Activated T-helper 17 cell treated with anti-CD3 and anti-CD28 coated beads, Interleukin-2, amount 50 U/mL, for 72 hours (primary cell): ENCODE measurements at regions not wholly inside any gene's neighbourhood (a gene's known extent, or its start where the extent isn't known, plus 50 kb on each side); places are given as distances from the start of the nearest gene placed in this dataset.

Experiments used
- ATAC-seq: fragments of 150-1000 bp; cut with Tn5 transposase; replicated peaks from 2 replicates; pipeline ENCODE4 v1.10.0; 2021; ENCODE audit warnings: mild to moderate bottlenecking, moderate library complexity
- H3K27ac Mint-ChIP-seq: one replicate; pipeline ENCODE4 v1.8.0; 2022; ENCODE audit warnings: mixed read lengths
- H3K27me3 Mint-ChIP-seq: one replicate; pipeline ENCODE4 v1.8.0; 2022; ENCODE audit warnings: mixed read lengths
- H3K36me3 Mint-ChIP-seq: one replicate; pipeline ENCODE4 v1.8.0; 2022; ENCODE audit warnings: low read depth, mild to moderate bottlenecking, mixed read lengths
- H3K4me1 Mint-ChIP-seq: one replicate; pipeline ENCODE4 v1.8.0; 2022; ENCODE audit warnings: mixed read lengths
- H3K4me3 Mint-ChIP-seq: one replicate; pipeline ENCODE4 v1.8.0; 2022; ENCODE audit warnings: mild to moderate bottlenecking, mixed read lengths
- H3K9me3 Mint-ChIP-seq: one replicate; pipeline ENCODE4 v1.8.0; 2022; ENCODE audit warnings: mixed read lengths

GRCh38 chr6:105763866-105764265, 322.3 kb upstream of the PRDM1 start:
- peaks cover 5% of the 10 kb centered on the region for H3K4me1 Mint-ChIP-seq
- no peak overlapping the region for H3K27ac Mint-ChIP-seq
- no peaks in the 10 kb centered on the region for H3K36me3 Mint-ChIP-seq
- no peak overlapping the region for H3K4me3 Mint-ChIP-seq
- H3K27me3 Mint-ChIP-seq = peaks cover 3% of the 10 kb centered on the region
- ATAC-seq = no peak
- H3K9me3 Mint-ChIP-seq = peaks cover 3% of the 10 kb centered on the region

- no peak overlapping the region for H3K27ac Mint-ChIP-seq
- H3K4me1 Mint-ChIP-seq = peaks cover 15% of the 10 kb centered on the region
- H3K9me3 Mint-ChIP-seq = peaks cover 6% of the 10 kb centered on the region
- no peaks in the 10 kb centered on the region for H3K36me3 Mint-ChIP-seq
- no peak overlapping the region for H3K4me3 Mint-ChIP-seq
- no peak for ATAC-seq
- H3K27me3 Mint-ChIP-seq = peaks cover 5% of the 10 kb centered on the region
Measured at GRCh38 chr6:105760746-105761145, 325.4 kb upstream of the PRDM1 start.

- no peaks in the 10 kb centered on the region for H3K36me3 Mint-ChIP-seq
Measured at GRCh38 chr6:105759946-105760345, 326.2 kb upstream of the PRDM1 start.

GRCh38 chr6:105759015-105759414, 327.1 kb upstream of the PRDM1 start:
- H3K36me3 Mint-ChIP-seq = no peaks in the 10 kb centered on the region
- H3K9me3 Mint-ChIP-seq = peaks cover 6% of the 10 kb centered on the region
- H3K4me3 Mint-ChIP-seq = no peak overlapping the region
- H3K27ac Mint-ChIP-seq = no peak overlapping the region
- ATAC-seq = no peak
- peaks cover 6% of the 10 kb centered on the region for H3K27me3 Mint-ChIP-seq
- peaks cover 17% of the 10 kb centered on the region for H3K4me1 Mint-ChIP-seq

More at GRCh38 chr6:105759946-105760345, 326.2 kb upstream of the PRDM1 start:
- Mint-ChIP-seq H3K9me3 (peaks cover 6% of the 10 kb centered on the region), H3K27ac (no peak overlapping the region), H3K27me3 (peaks cover 6% of the 10 kb centered on the region), H3K4me3 (no peak overlapping the region), H3K4me1 (peaks cover 17% of the 10 kb centered on the region)
- no peak for ATAC-seq

GRCh38 chr6:105757512-105758200, 328.5 kb upstream of the PRDM1 start:
- Mint-ChIP-seq H3K27ac (peak overlapping the region; percentile 34), H3K27me3 (peaks cover 6% of the 10 kb centered on the region), H3K4me3 (peak overlapping the region; percentile 23), H3K36me3 (no peaks in the 10 kb centered on the region), H3K4me1 (peaks cover 17% of the 10 kb centered on the region), H3K9me3 (peaks cover 3% of the 10 kb centered on the region)
- peak; percentile 97 for ATAC-seq

GRCh38 chr6:105755885-105756284, 330.3 kb upstream of the PRDM1 start:
- Mint-ChIP-seq H3K9me3 (peaks cover 3% of the 10 kb centered on the region), H3K36me3 (no peaks in the 10 kb centered on the region), H3K4me1 (peaks cover 17% of the 10 kb centered on the region), H3K27me3 (peaks cover 6% of the 10 kb centered on the region), H3K4me3 (peak overlapping the region; percentile 5), H3K27ac (peak overlapping the region; percentile 27)
- ATAC-seq = peak; percentile 67

GRCh38 chr6:105753620-105754211, 332.4 kb upstream of the PRDM1 start:
- Mint-ChIP-seq H3K27ac (no peak overlapping the region), H3K27me3 (peaks cover 6% of the 10 kb centered on the region), H3K4me3 (no peak overlapping the region), H3K36me3 (no peaks in the 10 kb centered on the region), H3K9me3 (peaks cover 3% of the 10 kb centered on the region), H3K4me1 (peaks cover 12% of the 10 kb centered on the region)
- no peak for ATAC-seq

GRCh38 chr6:105753207-105753606, 332.9 kb upstream of the PRDM1 start:
- Mint-ChIP-seq H3K27ac (no peak overlapping the region), H3K36me3 (no peaks in the 10 kb centered on the region), H3K4me3 (no peak overlapping the region), H3K4me1 (peaks cover 16% of the 10 kb centered on the region), H3K9me3 (peaks cover 3% of the 10 kb centered on the region), H3K27me3 (peaks cover 10% of the 10 kb centered on the region)
- no peak for ATAC-seq

GRCh38 chr6:105750089-105750488, 336.0 kb upstream of the PRDM1 start:
- Mint-ChIP-seq H3K4me1 (peaks cover 10% of the 10 kb centered on the region), H3K27ac (no peak overlapping the region), H3K9me3 (no peaks in the 10 kb centered on the region), H3K4me3 (no peak overlapping the region), H3K27me3 (peaks cover 7% of the 10 kb centered on the region), H3K36me3 (no peaks in the 10 kb centered on the region)
- ATAC-seq = no peak

- no peak overlapping the region for H3K4me3 Mint-ChIP-seq
- H3K9me3 Mint-ChIP-seq = no peaks in the 10 kb centered on the region
- peaks cover 10% of the 10 kb centered on the region for H3K27me3 Mint-ChIP-seq
- peaks cover 15% of the 10 kb centered on the region for H3K4me1 Mint-ChIP-seq
- ATAC-seq = peak; percentile 47
- peak overlapping the region; percentile 24 for H3K27ac Mint-ChIP-seq
- H3K36me3 Mint-ChIP-seq = no peaks in the 10 kb centered on the region
Measured at GRCh38 chr6:105748737-105749161, 337.4 kb upstream of the PRDM1 start.

- ATAC-seq = no peak
- no peak overlapping the region for H3K4me3 Mint-ChIP-seq
- peaks cover 15% of the 10 kb centered on the region for H3K4me1 Mint-ChIP-seq
- H3K9me3 Mint-ChIP-seq = no peaks in the 10 kb centered on the region
- no peaks in the 10 kb centered on the region for H3K36me3 Mint-ChIP-seq
- no peak overlapping the region for H3K27ac Mint-ChIP-seq
- H3K27me3 Mint-ChIP-seq = peaks cover 13% of the 10 kb centered on the region
Measured at GRCh38 chr6:105747823-105748405, 338.2 kb upstream of the PRDM1 start.

- no peak overlapping the region for H3K27ac Mint-ChIP-seq
- no peaks in the 10 kb centered on the region for H3K36me3 Mint-ChIP-seq
- H3K9me3 Mint-ChIP-seq = no peaks in the 10 kb centered on the region
Measured at GRCh38 chr6:105746509-105746908, 339.6 kb upstream of the PRDM1 start.

GRCh38 chr6:105746130-105746505, 340.0 kb upstream of the PRDM1 start:
- Mint-ChIP-seq H3K4me3 (no peak overlapping the region), H3K27ac (no peak overlapping the region), H3K27me3 (peaks cover 10% of the 10 kb centered on the region), H3K36me3 (no peaks in the 10 kb centered on the region), H3K4me1 (peaks cover 15% of the 10 kb centered on the region), H3K9me3 (no peaks in the 10 kb centered on the region)
- ATAC-seq = no peak

More at GRCh38 chr6:105746509-105746908, 339.6 kb upstream of the PRDM1 start:
- Mint-ChIP-seq H3K27me3 (peaks cover 10% of the 10 kb centered on the region), H3K4me1 (peaks cover 15% of the 10 kb centered on the region), H3K4me3 (no peak overlapping the region)
- peak; percentile 23 for ATAC-seq

GRCh38 chr6:105745464-105746129, 340.5 kb upstream of the PRDM1 start:
- Mint-ChIP-seq H3K27me3 (peaks cover 10% of the 10 kb centered on the region), H3K4me1 (peaks cover 15% of the 10 kb centered on the region), H3K9me3 (no peaks in the 10 kb centered on the region), H3K36me3 (no peaks in the 10 kb centered on the region), H3K4me3 (peak overlapping the region; percentile 6), H3K27ac (peak overlapping the region; percentile 5)
- peak; percentile 66 for ATAC-seq
